HCT116 (cell line): ENCODE measurements at regions not wholly inside any gene's neighbourhood (a gene's known extent, or its start where the extent isn't known, plus 50 kb on each side); places are given as distances from the start of the nearest gene placed in this dataset.

ENCODE experiments used
- ATAC-seq: fragments of 200-7000 bp; cut with Tn5 transposase; 2 replicates; pipeline ENCODE4 v1.9.1; 2020; ENCODE audit warnings: mild to moderate bottlenecking, moderate library complexity
- BruUV-seq: library from RNA; stranded (reverse); fragments of 400-500 nt; replicated peaks from 2 replicates; lab custom pipeline; 2021; lab: Mats Ljungman, UMichigan
- CTCF ChIA-PET: fragments of 300-600 bp; sonication (Branson Sonifier 250); formaldehyde crosslinking; loops from one replicate; lab custom pipeline; 2021; ENCODE audit warnings: antibody characterized with exemption; lab: Charles Lee
- POLR2A ChIA-PET: fragments of 300-600, 350-600 bp; sonication (Branson Sonifier 250); formaldehyde crosslinking; loops from one replicate; lab custom pipeline; 2021; ENCODE audit warnings: antibody characterized with exemption; lab: Charles Lee
- RAD21 ChIA-PET, 2 experiments: fragments of 300-600 bp; sonication (Branson Sonifier 250); formaldehyde crosslinking; loops; one replicate each; lab custom pipeline; 2023; ENCODE audit warnings: low total read pairs in 2 of 2; ENCODE audit not compliant: uncharacterized antibody in 2 of 2, unreplicated experiment in 2 of 2, low non-redundant PET in 1 of 2; lab: Charles Lee
- DNase-seq: peaks from one replicate; pipeline ENCODE4 v3.0.0-alpha.2; 2010; ENCODE audit warnings: low read depth, low spot score
- H2AFZ ChIP-seq: fragments of 200-600 bp; shearing (Covaris generic), sonication (generic); 2 replicates; pipeline ENCODE4 v1.6.1; 2017; ENCODE audit warnings: low read depth, mixed run types, mixed read lengths, antibody characterized with exemption, low read length; ENCODE audit not compliant: poor library complexity, severe bottlenecking
- H3K27ac ChIP-seq: 2 replicates; pipeline ENCODE4 v1.5.1; 2012; ENCODE audit warnings: low read depth, low read length
- H3K27me3 ChIP-seq: fragments of 200-600 bp; sonication (generic); 2 replicates; pipeline ENCODE4 v1.6.1; 2016; ENCODE audit warnings: mixed run types, low read length, mixed read lengths; ENCODE audit not compliant: insufficient read depth
- H3K36me3 ChIP-seq, 2 experiments: fragments of 200-500 bp in 1 of 2; fragments of 200-600 bp in 1 of 2; sonication (Bioruptor generic) in 1 of 2; sonication (generic) in 1 of 2; 2 replicates each; pipeline versions ENCODE4 v1.5.1 to v1.6.1; 2014 to 2016; ENCODE audit warnings: low read length in 2 of 2, inconsistent platforms in 1 of 2, mixed read lengths in 1 of 2, mixed run types in 1 of 2; ENCODE audit not compliant: insufficient read depth in 2 of 2, control insufficient read depth in 1 of 2
- H3K4me1 ChIP-seq, 2 experiments: fragments of 200-600 bp in 1 of 2; sonication (generic) in 1 of 2; 2 replicates each; pipeline versions ENCODE4 v1.5.1 to v1.6.1; 2012 to 2017; ENCODE audit warnings: low read length in 2 of 2, inconsistent platforms in 1 of 2, mild to moderate bottlenecking in 1 of 2, mixed read lengths in 1 of 2, mixed run types in 1 of 2, moderate library complexity in 1 of 2; ENCODE audit not compliant: insufficient read depth in 2 of 2, control insufficient read depth in 1 of 2
- H3K4me2 ChIP-seq: fragments of 200-600 bp; sonication (generic); 2 replicates; pipeline ENCODE4 v1.6.1; 2017; ENCODE audit warnings: mixed run types, low read length, mixed read lengths
- H3K4me3 ChIP-seq, 2 experiments: fragments of 200-600 bp in 1 of 2; sonication (generic) in 1 of 2; replicated peaks in 1 of 2; 2 replicates each; pipeline ENCODE4 v1.5.1; 2011 to 2016; ENCODE audit warnings: low read length in 2 of 2, control low read depth in 1 of 2, low read depth in 1 of 2, mild to moderate bottlenecking in 1 of 2, mixed read lengths in 1 of 2, mixed run types in 1 of 2
- H3K79me2 ChIP-seq: fragments of 200-600 bp; sonication (generic); 2 replicates; pipeline ENCODE4 v1.6.1; 2017; ENCODE audit warnings: mild to moderate bottlenecking, mixed run types, low read length, moderate library complexity, mixed read lengths; ENCODE audit not compliant: insufficient read depth
- H3K9ac ChIP-seq: fragments of 200-600 bp; sonication (generic); 2 replicates; pipeline ENCODE4 v1.6.1; 2016; ENCODE audit warnings: low read length, mixed read lengths
- H3K9me2 ChIP-seq: fragments of 200-600 bp; sonication (generic), shearing (Covaris generic); 2 replicates; pipeline ENCODE4 v1.6.1; 2017; ENCODE audit warnings: mixed run types, mild to moderate bottlenecking, moderate library complexity; ENCODE audit not compliant: insufficient read depth
- H3K9me3 ChIP-seq, 2 experiments: fragments of 200-500 bp in 1 of 2; fragments of 200-600 bp in 1 of 2; sonication (Bioruptor generic) in 1 of 2; sonication (generic) in 1 of 2; 2 replicates each; pipeline ENCODE4 v1.6.1; 2014 to 2017; ENCODE audit warnings: low read length in 2 of 2, mixed read lengths in 2 of 2, inconsistent platforms in 1 of 2, low read depth in 1 of 2, mild to moderate bottlenecking in 1 of 2, mixed run types in 1 of 2, moderate library complexity in 1 of 2; ENCODE audit not compliant: control insufficient read depth in 1 of 2, insufficient read depth in 1 of 2
- H4K20me1 ChIP-seq: fragments of 200-600 bp; sonication (generic), shearing (Covaris generic); 2 replicates; pipeline ENCODE4 v1.6.1; 2017; ENCODE audit warnings: mixed run types, mild to moderate bottlenecking, moderate library complexity; ENCODE audit not compliant: insufficient read depth
- CBX3 ChIP-seq: IDR thresholded peaks from 2 replicates; pipeline ENCODE4 v1.6.1; 2012; ENCODE audit warnings: low read depth
- EGR1 ChIP-seq: IDR thresholded peaks from 2 replicates; pipeline ENCODE4 v1.6.1; 2012; ENCODE audit warnings: low read depth
- ELF1 ChIP-seq: IDR thresholded peaks from 2 replicates; pipeline ENCODE4 v1.6.1; 2012; ENCODE audit warnings: low read depth, borderline replicate concordance
- EZH2 ChIP-seq: fragments of 200-600 bp; sonication (generic); IDR thresholded peaks from 2 replicates; pipeline ENCODE4 v1.6.1; 2017; ENCODE audit warnings: antibody characterized with exemption, mixed run types
- EZH2phosphoT487 ChIP-seq: fragments of 200-600 bp; IDR thresholded peaks from 2 replicates; pipeline ENCODE4 v1.6.1; 2018; ENCODE audit warnings: antibody characterized with exemption, borderline replicate concordance
- FOSL1 ChIP-seq: IDR thresholded peaks from 2 replicates; pipeline ENCODE4 v1.6.1; 2012; ENCODE audit warnings: low read depth
- JUND ChIP-seq: IDR thresholded peaks from 2 replicates; pipeline ENCODE4 v1.6.1; 2012
- SIN3A ChIP-seq: IDR thresholded peaks from 2 replicates; pipeline ENCODE4 v1.6.1; 2012; ENCODE audit warnings: low read depth
- SP1 ChIP-seq: IDR thresholded peaks from 2 replicates; pipeline ENCODE4 v1.6.1; 2012; ENCODE audit warnings: low read depth
- SRF ChIP-seq: IDR thresholded peaks from 2 replicates; pipeline ENCODE4 v1.6.1; 2012; ENCODE audit warnings: low read depth
- YY1 ChIP-seq: IDR thresholded peaks from 2 replicates; pipeline ENCODE4 v1.6.1; 2011; ENCODE audit warnings: low read length, low read depth, moderate library complexity, mild to moderate bottlenecking; ENCODE audit not compliant: insufficient replicate concordance; ENCODE audit errors: extremely low read depth
- ZFX ChIP-seq: fragments of 450-650 bp; IDR thresholded peaks from 2 replicates; pipeline ENCODE4 v1.6.1; 2017
- ZNF274 ChIP-seq: fragments of 200-500 bp; sonication (Bioruptor generic); IDR thresholded peaks from 2 replicates; pipeline ENCODE4 v1.6.1; 2014; ENCODE audit warnings: mild to moderate bottlenecking, low read depth, low read length, inconsistent platforms
- intact Hi-C: fragments of 100-400 bp; cut with micrococcal nuclease; formaldehyde crosslinking; loops from 2 replicates; pipeline ENCODE4 v1.10.0; 2022
- TF ChIP-seq, protein P1 (sequence below), 3 experiments: fragments of 200-600 bp in 1 of 3; sonication (generic) in 1 of 3; IDR thresholded peaks in 2 of 3; conservative IDR thresholded peaks in 1 of 3; 2 replicates each; pipeline ENCODE4 v1.5.1; 2012 to 2017; ENCODE audit warnings: low read depth in 2 of 3, low read length in 2 of 3, antibody characterized with exemption in 1 of 3, borderline replicate concordance in 1 of 3, control low read depth in 1 of 3, mild to moderate bottlenecking in 1 of 3, mixed read lengths in 1 of 3, mixed run types in 1 of 3, moderate library complexity in 1 of 3; ENCODE audit not compliant: insufficient read depth in 1 of 3
- TF ChIP-seq, protein P2 (sequence below): IDR thresholded peaks from 2 replicates; pipeline ENCODE4 v1.6.1; 2012
- TF ChIP-seq, protein P3 (sequence below): IDR thresholded peaks from 2 replicates; pipeline ENCODE4 v1.6.1; 2012; ENCODE audit warnings: low read depth
- TF ChIP-seq, protein P4 (sequence below): IDR thresholded peaks from 2 replicates; pipeline ENCODE4 v1.6.1; 2012

DNA sequence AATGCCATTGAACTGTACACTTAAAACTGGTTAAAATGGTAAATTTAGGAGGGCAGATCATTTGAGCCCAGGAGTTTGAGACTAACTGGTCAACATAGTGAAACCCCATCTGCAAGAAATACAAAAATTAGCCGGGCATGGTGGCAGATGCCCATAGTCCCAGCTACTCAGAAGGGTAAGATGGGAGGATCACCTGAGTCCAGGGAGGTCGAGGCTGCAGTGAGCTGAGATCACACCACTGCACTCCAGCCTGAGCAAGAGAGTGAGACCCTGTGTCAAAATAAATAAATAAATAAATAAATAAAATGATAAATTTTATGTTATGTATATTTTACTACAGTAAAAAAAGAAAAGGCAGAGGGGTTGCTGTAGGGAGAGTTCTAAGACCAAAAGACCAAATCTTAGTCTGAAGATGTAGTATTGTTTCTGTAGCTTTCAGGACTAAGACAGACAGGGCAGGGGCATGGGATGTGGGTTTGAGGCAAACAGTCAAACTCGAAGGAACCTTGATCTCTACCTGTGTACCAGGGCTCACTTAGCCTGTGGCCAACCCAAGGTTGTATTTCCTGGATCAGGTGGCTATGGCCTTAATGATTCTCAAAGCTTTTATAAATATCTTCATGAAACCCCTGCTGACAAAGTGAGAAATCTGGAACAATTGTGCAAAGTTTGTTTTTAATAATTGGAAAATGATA is 316.7 kb downstream of the CYRIA start:
- ChIA-PET POLR2A (no interaction called here), CTCF (no interaction called here), RAD21 (no interaction called here)
- Histone ChIP-seq H3K4me3 (no peak overlapping the region), H3K36me3 (no peaks in the 10 kb centered on the region), H3K79me2 (no peaks in the 10 kb centered on the region), H3K4me2 (no peak overlapping the region), H3K9ac (no peak overlapping the region), H2AFZ (no peak overlapping the region), H4K20me1 (no peaks in the 10 kb centered on the region), H3K9me2 (no peaks in the 10 kb centered on the region), H3K27ac (no peak overlapping the region), H3K9me3 (no peaks in the 10 kb centered on the region), H3K4me1 (no peaks in the 10 kb centered on the region), H3K27me3 (no peaks in the 10 kb centered on the region)
- TF ChIP-seq, protein P1, sequence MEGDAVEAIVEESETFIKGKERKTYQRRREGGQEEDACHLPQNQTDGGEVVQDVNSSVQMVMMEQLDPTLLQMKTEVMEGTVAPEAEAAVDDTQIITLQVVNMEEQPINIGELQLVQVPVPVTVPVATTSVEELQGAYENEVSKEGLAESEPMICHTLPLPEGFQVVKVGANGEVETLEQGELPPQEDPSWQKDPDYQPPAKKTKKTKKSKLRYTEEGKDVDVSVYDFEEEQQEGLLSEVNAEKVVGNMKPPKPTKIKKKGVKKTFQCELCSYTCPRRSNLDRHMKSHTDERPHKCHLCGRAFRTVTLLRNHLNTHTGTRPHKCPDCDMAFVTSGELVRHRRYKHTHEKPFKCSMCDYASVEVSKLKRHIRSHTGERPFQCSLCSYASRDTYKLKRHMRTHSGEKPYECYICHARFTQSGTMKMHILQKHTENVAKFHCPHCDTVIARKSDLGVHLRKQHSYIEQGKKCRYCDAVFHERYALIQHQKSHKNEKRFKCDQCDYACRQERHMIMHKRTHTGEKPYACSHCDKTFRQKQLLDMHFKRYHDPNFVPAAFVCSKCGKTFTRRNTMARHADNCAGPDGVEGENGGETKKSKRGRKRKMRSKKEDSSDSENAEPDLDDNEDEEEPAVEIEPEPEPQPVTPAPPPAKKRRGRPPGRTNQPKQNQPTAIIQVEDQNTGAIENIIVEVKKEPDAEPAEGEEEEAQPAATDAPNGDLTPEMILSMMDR (IDR thresholded peaks at IDR 0.05 in 2 of 3, conservative IDR thresholded peaks at IDR 0.05 in 1 of 3; ENCODE audit: borderline replicate concordance in 1 of 3, insufficient read depth in 1 of 3, low read depth in 2 of 3, low read length in 2 of 3): no peak
- TF ChIP-seq SIN3A (no peak), CBX3 (no peak), SRF (no peak), ZNF274 (no peak), ZFX (no peak), JUND (no peak), FOSL1 (no peak), EZH2 (no peak), EZH2phosphoT487 (no peak), ELF1 (no peak), YY1 (no peak), EGR1 (no peak), SP1 (no peak)
- TF ChIP-seq, protein P2, sequence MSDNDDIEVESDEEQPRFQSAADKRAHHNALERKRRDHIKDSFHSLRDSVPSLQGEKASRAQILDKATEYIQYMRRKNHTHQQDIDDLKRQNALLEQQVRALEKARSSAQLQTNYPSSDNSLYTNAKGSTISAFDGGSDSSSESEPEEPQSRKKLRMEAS: no peak
- TF ChIP-seq, protein P3, sequence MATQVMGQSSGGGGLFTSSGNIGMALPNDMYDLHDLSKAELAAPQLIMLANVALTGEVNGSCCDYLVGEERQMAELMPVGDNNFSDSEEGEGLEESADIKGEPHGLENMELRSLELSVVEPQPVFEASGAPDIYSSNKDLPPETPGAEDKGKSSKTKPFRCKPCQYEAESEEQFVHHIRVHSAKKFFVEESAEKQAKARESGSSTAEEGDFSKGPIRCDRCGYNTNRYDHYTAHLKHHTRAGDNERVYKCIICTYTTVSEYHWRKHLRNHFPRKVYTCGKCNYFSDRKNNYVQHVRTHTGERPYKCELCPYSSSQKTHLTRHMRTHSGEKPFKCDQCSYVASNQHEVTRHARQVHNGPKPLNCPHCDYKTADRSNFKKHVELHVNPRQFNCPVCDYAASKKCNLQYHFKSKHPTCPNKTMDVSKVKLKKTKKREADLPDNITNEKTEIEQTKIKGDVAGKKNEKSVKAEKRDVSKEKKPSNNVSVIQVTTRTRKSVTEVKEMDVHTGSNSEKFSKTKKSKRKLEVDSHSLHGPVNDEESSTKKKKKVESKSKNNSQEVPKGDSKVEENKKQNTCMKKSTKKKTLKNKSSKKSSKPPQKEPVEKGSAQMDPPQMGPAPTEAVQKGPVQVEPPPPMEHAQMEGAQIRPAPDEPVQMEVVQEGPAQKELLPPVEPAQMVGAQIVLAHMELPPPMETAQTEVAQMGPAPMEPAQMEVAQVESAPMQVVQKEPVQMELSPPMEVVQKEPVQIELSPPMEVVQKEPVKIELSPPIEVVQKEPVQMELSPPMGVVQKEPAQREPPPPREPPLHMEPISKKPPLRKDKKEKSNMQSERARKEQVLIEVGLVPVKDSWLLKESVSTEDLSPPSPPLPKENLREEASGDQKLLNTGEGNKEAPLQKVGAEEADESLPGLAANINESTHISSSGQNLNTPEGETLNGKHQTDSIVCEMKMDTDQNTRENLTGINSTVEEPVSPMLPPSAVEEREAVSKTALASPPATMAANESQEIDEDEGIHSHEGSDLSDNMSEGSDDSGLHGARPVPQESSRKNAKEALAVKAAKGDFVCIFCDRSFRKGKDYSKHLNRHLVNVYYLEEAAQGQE: no peak
- TF ChIP-seq, protein P4, sequence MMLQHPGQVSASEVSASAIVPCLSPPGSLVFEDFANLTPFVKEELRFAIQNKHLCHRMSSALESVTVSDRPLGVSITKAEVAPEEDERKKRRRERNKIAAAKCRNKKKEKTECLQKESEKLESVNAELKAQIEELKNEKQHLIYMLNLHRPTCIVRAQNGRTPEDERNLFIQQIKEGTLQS: no peak
- no peak for ATAC-seq
- no peak for DNase-seq
- intact Hi-C loops: no loop called here
- BruUV-seq: no TSS peak
